Suprapubic skin (tissue), 3 donors: ENCODE measurements at regions not wholly inside any gene's neighbourhood (a gene's known extent, or its start where the extent isn't known, plus 50 kb on each side); places are given as distances from the start of the nearest gene placed in this dataset.

ENCODE experiments used
- CTCF ChIP-seq, 2 donors: fragments of 200-600 bp in 1 of 2; fragments of 450-650 bp in 1 of 2; sonication (generic) in 1 of 2; IDR thresholded peaks; one replicate each; pipeline ENCODE4 v1.5.1; 2016 to 2019; ENCODE audit warnings: antibody characterized with exemption in 2 of 2, mild to moderate bottlenecking in 1 of 2, moderate library complexity in 1 of 2
- POLR2AphosphoS5 ChIP-seq, 3 donors: sonication (generic); formaldehyde crosslinking; IDR thresholded peaks; one replicate each; pipeline ENCODE4 v1.6.1; 2017; ENCODE audit warnings: antibody characterized with exemption in 3 of 3

- no peak for TF ChIP-seq CTCF (IDR thresholded peaks at IDR 0.05)
- TF ChIP-seq POLR2AphosphoS5 (IDR thresholded peaks at IDR 0.05) = no peak
Measured at GRCh38 chr5:93117751-93118531, 463.1 kb downstream of the NR2F1-AS1 start.
